HCT116 (cell line): ENCODE measurements at regions not wholly inside any gene's neighbourhood (a gene's known extent, or its start where the extent isn't known, plus 50 kb on each side); places are given as distances from the start of the nearest gene placed in this dataset.

Source experiments
- ATAC-seq: fragments of 200-7000 bp; cut with Tn5 transposase; 2 replicates; pipeline ENCODE4 v1.9.1; 2020; ENCODE audit warnings: mild to moderate bottlenecking, moderate library complexity
- BruUV-seq: library from RNA; stranded (reverse); fragments of 400-500 nt; replicated peaks from 2 replicates; lab custom pipeline; 2021; lab: Mats Ljungman, UMichigan
- CTCF ChIA-PET: fragments of 300-600 bp; sonication (Branson Sonifier 250); formaldehyde crosslinking; loops from one replicate; lab custom pipeline; 2021; ENCODE audit warnings: antibody characterized with exemption; lab: Charles Lee
- POLR2A ChIA-PET: fragments of 300-600, 350-600 bp; sonication (Branson Sonifier 250); formaldehyde crosslinking; loops from one replicate; lab custom pipeline; 2021; ENCODE audit warnings: antibody characterized with exemption; lab: Charles Lee
- RAD21 ChIA-PET, 2 experiments: fragments of 300-600 bp; sonication (Branson Sonifier 250); formaldehyde crosslinking; loops; one replicate each; lab custom pipeline; 2023; ENCODE audit warnings: low total read pairs in 2 of 2; ENCODE audit not compliant: uncharacterized antibody in 2 of 2, unreplicated experiment in 2 of 2, low non-redundant PET in 1 of 2; lab: Charles Lee
- DNase-seq: peaks from one replicate; pipeline ENCODE4 v3.0.0-alpha.2; 2010; ENCODE audit warnings: low read depth, low spot score
- H2AFZ ChIP-seq: fragments of 200-600 bp; shearing (Covaris generic), sonication (generic); 2 replicates; pipeline ENCODE4 v1.6.1; 2017; ENCODE audit warnings: low read depth, mixed run types, mixed read lengths, antibody characterized with exemption, low read length; ENCODE audit not compliant: poor library complexity, severe bottlenecking
- H3K27ac ChIP-seq: 2 replicates; pipeline ENCODE4 v1.5.1; 2012; ENCODE audit warnings: low read depth, low read length
- H3K27me3 ChIP-seq: fragments of 200-600 bp; sonication (generic); 2 replicates; pipeline ENCODE4 v1.6.1; 2016; ENCODE audit warnings: mixed run types, low read length, mixed read lengths; ENCODE audit not compliant: insufficient read depth
- H3K36me3 ChIP-seq, 2 experiments: fragments of 200-500 bp in 1 of 2; fragments of 200-600 bp in 1 of 2; sonication (Bioruptor generic) in 1 of 2; sonication (generic) in 1 of 2; 2 replicates each; pipeline versions ENCODE4 v1.5.1 to v1.6.1; 2014 to 2016; ENCODE audit warnings: low read length in 2 of 2, inconsistent platforms in 1 of 2, mixed read lengths in 1 of 2, mixed run types in 1 of 2; ENCODE audit not compliant: insufficient read depth in 2 of 2, control insufficient read depth in 1 of 2
- H3K4me1 ChIP-seq, 2 experiments: fragments of 200-600 bp in 1 of 2; sonication (generic) in 1 of 2; 2 replicates each; pipeline versions ENCODE4 v1.5.1 to v1.6.1; 2012 to 2017; ENCODE audit warnings: low read length in 2 of 2, inconsistent platforms in 1 of 2, mild to moderate bottlenecking in 1 of 2, mixed read lengths in 1 of 2, mixed run types in 1 of 2, moderate library complexity in 1 of 2; ENCODE audit not compliant: insufficient read depth in 2 of 2, control insufficient read depth in 1 of 2
- H3K4me2 ChIP-seq: fragments of 200-600 bp; sonication (generic); 2 replicates; pipeline ENCODE4 v1.6.1; 2017; ENCODE audit warnings: mixed run types, low read length, mixed read lengths
- H3K4me3 ChIP-seq, 2 experiments: fragments of 200-600 bp in 1 of 2; sonication (generic) in 1 of 2; replicated peaks in 1 of 2; 2 replicates each; pipeline ENCODE4 v1.5.1; 2011 to 2016; ENCODE audit warnings: low read length in 2 of 2, control low read depth in 1 of 2, low read depth in 1 of 2, mild to moderate bottlenecking in 1 of 2, mixed read lengths in 1 of 2, mixed run types in 1 of 2
- H3K79me2 ChIP-seq: fragments of 200-600 bp; sonication (generic); 2 replicates; pipeline ENCODE4 v1.6.1; 2017; ENCODE audit warnings: mild to moderate bottlenecking, mixed run types, low read length, moderate library complexity, mixed read lengths; ENCODE audit not compliant: insufficient read depth
- H3K9ac ChIP-seq: fragments of 200-600 bp; sonication (generic); 2 replicates; pipeline ENCODE4 v1.6.1; 2016; ENCODE audit warnings: low read length, mixed read lengths
- H3K9me2 ChIP-seq: fragments of 200-600 bp; sonication (generic), shearing (Covaris generic); 2 replicates; pipeline ENCODE4 v1.6.1; 2017; ENCODE audit warnings: mixed run types, mild to moderate bottlenecking, moderate library complexity; ENCODE audit not compliant: insufficient read depth
- H3K9me3 ChIP-seq, 2 experiments: fragments of 200-500 bp in 1 of 2; fragments of 200-600 bp in 1 of 2; sonication (Bioruptor generic) in 1 of 2; sonication (generic) in 1 of 2; 2 replicates each; pipeline ENCODE4 v1.6.1; 2014 to 2017; ENCODE audit warnings: low read length in 2 of 2, mixed read lengths in 2 of 2, inconsistent platforms in 1 of 2, low read depth in 1 of 2, mild to moderate bottlenecking in 1 of 2, mixed run types in 1 of 2, moderate library complexity in 1 of 2; ENCODE audit not compliant: control insufficient read depth in 1 of 2, insufficient read depth in 1 of 2
- H4K20me1 ChIP-seq: fragments of 200-600 bp; sonication (generic), shearing (Covaris generic); 2 replicates; pipeline ENCODE4 v1.6.1; 2017; ENCODE audit warnings: mixed run types, mild to moderate bottlenecking, moderate library complexity; ENCODE audit not compliant: insufficient read depth
- ATF3 ChIP-seq: IDR thresholded peaks from 2 replicates; pipeline ENCODE4 v1.6.1; 2012
- CTCF ChIP-seq, 3 experiments: fragments of 200-600 bp in 1 of 3; sonication (generic) in 1 of 3; IDR thresholded peaks in 2 of 3; conservative IDR thresholded peaks in 1 of 3; 2 replicates each; pipeline ENCODE4 v1.5.1; 2012 to 2017; ENCODE audit warnings: low read depth in 2 of 3, low read length in 2 of 3, antibody characterized with exemption in 1 of 3, borderline replicate concordance in 1 of 3, control low read depth in 1 of 3, mild to moderate bottlenecking in 1 of 3, mixed read lengths in 1 of 3, mixed run types in 1 of 3, moderate library complexity in 1 of 3; ENCODE audit not compliant: insufficient read depth in 1 of 3
- FOSL1 ChIP-seq: IDR thresholded peaks from 2 replicates; pipeline ENCODE4 v1.6.1; 2012; ENCODE audit warnings: low read depth
- JUND ChIP-seq: IDR thresholded peaks from 2 replicates; pipeline ENCODE4 v1.6.1; 2012
- POLR2A ChIP-seq: IDR thresholded peaks from 2 replicates; pipeline ENCODE4 v1.7.0; 2011; ENCODE audit warnings: borderline replicate concordance; ENCODE audit not compliant: insufficient read depth, insufficient read length; ENCODE audit errors: extremely low read depth
- POLR2AphosphoS5 ChIP-seq: IDR thresholded peaks from 2 replicates; pipeline ENCODE4 v1.6.1; 2011; ENCODE audit warnings: mild to moderate bottlenecking, low read depth, low read length, moderate library complexity
- YY1 ChIP-seq: IDR thresholded peaks from 2 replicates; pipeline ENCODE4 v1.6.1; 2011; ENCODE audit warnings: low read length, low read depth, moderate library complexity, mild to moderate bottlenecking; ENCODE audit not compliant: insufficient replicate concordance; ENCODE audit errors: extremely low read depth
- ZNF274 ChIP-seq: fragments of 200-500 bp; sonication (Bioruptor generic); IDR thresholded peaks from 2 replicates; pipeline ENCODE4 v1.6.1; 2014; ENCODE audit warnings: mild to moderate bottlenecking, low read depth, low read length, inconsistent platforms
- intact Hi-C: fragments of 100-400 bp; cut with micrococcal nuclease; formaldehyde crosslinking; loops from 2 replicates; pipeline ENCODE4 v1.10.0; 2022

GRCh38 chr14:97546491-97547230 is 749.5 kb downstream of the VRK1 start (continued):
- TF ChIP-seq POLR2AphosphoS5 (no peak), FOSL1 (no peak), ATF3 (no peak)

- RAD21 ChIA-PET, result no interaction called here
- no peaks in the 10 kb centered on the region for H3K36me3 ChIP-seq
- no peaks in the 10 kb centered on the region for H3K4me1 ChIP-seq
- no peak for TF ChIP-seq JUND
- no peak for TF ChIP-seq ZNF274
- no peak for TF ChIP-seq YY1
- TF ChIP-seq POLR2A, result no peak
- TF ChIP-seq CTCF (IDR thresholded peaks at IDR 0.05 in 2 of 3, conservative IDR thresholded peaks at IDR 0.05 in 1 of 3; ENCODE audit: borderline replicate concordance in 1 of 3, insufficient read depth in 1 of 3, low read depth in 2 of 3, low read length in 2 of 3), result no peak
- H3K27ac ChIP-seq, result no peak overlapping the region
- H3K9ac ChIP-seq, result no peak overlapping the region
- no peak overlapping the region for H3K4me3 ChIP-seq
- no peaks in the 10 kb centered on the region for H3K79me2 ChIP-seq
- H2AFZ ChIP-seq, result no peak overlapping the region
- CTCF ChIA-PET, result no interaction called here
- H3K27me3 ChIP-seq, result peaks cover 8% of the 10 kb centered on the region; the same call in 1 of the 2 replicates
- no peaks in the 10 kb centered on the region for H4K20me1 ChIP-seq
- no peaks in the 10 kb centered on the region for H3K9me2 ChIP-seq
- BruUV-seq, result no TSS peak
- no peak overlapping the region for H3K4me2 ChIP-seq
- POLR2A ChIA-PET, result no interaction called here
- ATAC-seq, result no peak
- no peak for DNase-seq
- no peaks in the 10 kb centered on the region for H3K9me3 ChIP-seq
- intact Hi-C loops, result no loop called here
Observed at GRCh38 chr14:97550463-97550862, 753.3 kb downstream of the VRK1 start.
